ENCODE measurements at regions not wholly inside any gene's neighbourhood (a gene's known extent, or its start where the extent isn't known, plus 50 kb on each side); places are given as distances from the start of the nearest gene placed in this dataset.
"Not testable (repeated sequence)": the region's sequence is repeated elsewhere in the genome, so short reads cannot be mapped to it uniquely, and the experiment has no call there.

GRCh38 chr6:60758725-60759124 lies 1527.3 kb downstream of the KHDRBS2 start:
- not testable (repeated sequence) for TF ChIP-seq RFX5 (IDR thresholded peaks at IDR 0.05; ENCODE audit: low read depth, low read length); BACH1 (IDR thresholded peaks at IDR 0.05; ENCODE audit: borderline replicate concordance); HDGF (IDR thresholded peaks at IDR 0.05); NFYB (IDR thresholded peaks at IDR 0.05; ENCODE audit: insufficient read depth, low read depth, low read length); SREBF2 (IDR thresholded peaks at IDR 0.05; ENCODE audit: low read length); MXI1 (IDR thresholded peaks at IDR 0.05; ENCODE audit: low read depth, low read length); REST (IDR thresholded peaks at IDR 0.05; ENCODE audit: low read depth, low read length); RAD21 (IDR thresholded peaks at IDR 0.05; ENCODE audit: insufficient read depth, low read depth, low read length); CHD2 (IDR thresholded peaks at IDR 0.05; ENCODE audit: borderline replicate concordance, low read depth, low read length); CHD1 (IDR thresholded peaks at IDR 0.05; ENCODE audit: low read depth, low read length)
- TF ChIP-seq, protein P1, sequence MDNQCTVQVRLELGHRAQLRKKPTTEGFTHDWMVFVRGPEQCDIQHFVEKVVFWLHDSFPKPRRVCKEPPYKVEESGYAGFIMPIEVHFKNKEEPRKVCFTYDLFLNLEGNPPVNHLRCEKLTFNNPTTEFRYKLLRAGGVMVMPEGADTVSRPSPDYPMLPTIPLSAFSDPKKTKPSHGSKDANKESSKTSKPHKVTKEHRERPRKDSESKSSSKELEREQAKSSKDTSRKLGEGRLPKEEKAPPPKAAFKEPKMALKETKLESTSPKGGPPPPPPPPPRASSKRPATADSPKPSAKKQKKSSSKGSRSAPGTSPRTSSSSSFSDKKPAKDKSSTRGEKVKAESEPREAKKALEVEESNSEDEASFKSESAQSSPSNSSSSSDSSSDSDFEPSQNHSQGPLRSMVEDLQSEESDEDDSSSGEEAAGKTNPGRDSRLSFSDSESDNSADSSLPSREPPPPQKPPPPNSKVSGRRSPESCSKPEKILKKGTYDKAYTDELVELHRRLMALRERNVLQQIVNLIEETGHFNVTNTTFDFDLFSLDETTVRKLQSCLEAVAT (IDR thresholded peaks at IDR 0.05) = not testable (repeated sequence)
- TF ChIP-seq, protein P2, sequence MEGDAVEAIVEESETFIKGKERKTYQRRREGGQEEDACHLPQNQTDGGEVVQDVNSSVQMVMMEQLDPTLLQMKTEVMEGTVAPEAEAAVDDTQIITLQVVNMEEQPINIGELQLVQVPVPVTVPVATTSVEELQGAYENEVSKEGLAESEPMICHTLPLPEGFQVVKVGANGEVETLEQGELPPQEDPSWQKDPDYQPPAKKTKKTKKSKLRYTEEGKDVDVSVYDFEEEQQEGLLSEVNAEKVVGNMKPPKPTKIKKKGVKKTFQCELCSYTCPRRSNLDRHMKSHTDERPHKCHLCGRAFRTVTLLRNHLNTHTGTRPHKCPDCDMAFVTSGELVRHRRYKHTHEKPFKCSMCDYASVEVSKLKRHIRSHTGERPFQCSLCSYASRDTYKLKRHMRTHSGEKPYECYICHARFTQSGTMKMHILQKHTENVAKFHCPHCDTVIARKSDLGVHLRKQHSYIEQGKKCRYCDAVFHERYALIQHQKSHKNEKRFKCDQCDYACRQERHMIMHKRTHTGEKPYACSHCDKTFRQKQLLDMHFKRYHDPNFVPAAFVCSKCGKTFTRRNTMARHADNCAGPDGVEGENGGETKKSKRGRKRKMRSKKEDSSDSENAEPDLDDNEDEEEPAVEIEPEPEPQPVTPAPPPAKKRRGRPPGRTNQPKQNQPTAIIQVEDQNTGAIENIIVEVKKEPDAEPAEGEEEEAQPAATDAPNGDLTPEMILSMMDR (IDR thresholded peaks at IDR 0.05 in 2 of 3, conservative IDR thresholded peaks at IDR 0.05 in 1 of 3; ENCODE audit: control insufficient read depth in 2 of 3, extremely low read depth in 1 of 3, insufficient read depth in 1 of 3, low read depth in 3 of 3, low read length in 3 of 3) = not testable (repeated sequence)

Measured in GM12878 (cell line).